Nephron (organoid): ENCODE measurements at regions not wholly inside any gene's neighbourhood (a gene's known extent, or its start where the extent isn't known, plus 50 kb on each side); places are given as distances from the start of the nearest gene placed in this dataset.

Source experiments
- H3K27ac Mint-ChIP-seq, 3 experiments: 2 replicates each; pipeline ENCODE4 v1.8.0; 2020; ENCODE audit warnings: mixed read lengths in 3 of 3, mild to moderate bottlenecking in 2 of 3, moderate library complexity in 1 of 3
- H3K27me3 Mint-ChIP-seq: 2 replicates; pipeline ENCODE4 v1.8.0; 2021; ENCODE audit warnings: low read depth, mild to moderate bottlenecking, moderate library complexity, mixed read lengths
- H3K36me3 Mint-ChIP-seq: 2 replicates; pipeline ENCODE4 v1.8.0; 2020; ENCODE audit warnings: low read depth, mixed read lengths
- H3K4me1 Mint-ChIP-seq: 2 replicates; pipeline ENCODE4 v1.8.0; 2020; ENCODE audit warnings: mixed read lengths
- H3K4me3 Mint-ChIP-seq, 3 experiments: 2 replicates each; pipeline ENCODE4 v1.8.0; 2020; ENCODE audit warnings: mild to moderate bottlenecking in 3 of 3, mixed read lengths in 3 of 3, moderate library complexity in 2 of 3
- H3K9me3 Mint-ChIP-seq: 2 replicates; pipeline ENCODE4 v1.8.0; 2020; ENCODE audit warnings: mixed read lengths
- CTCF ChIP-seq, 3 experiments: fragments of 200-600 bp; sonication (generic); IDR thresholded peaks; one replicate each; pipeline ENCODE4 v1.5.0; 2021; ENCODE audit warnings: antibody characterized with exemption in 3 of 3; ENCODE audit not compliant: unreplicated experiment in 3 of 3

- Mint-ChIP-seq H3K9me3 (no peaks in the 10 kb centered on the region), H3K27me3 (no peaks in the 10 kb centered on the region), H3K4me3 (no peak overlapping the region), H3K36me3 (no peaks in the 10 kb centered on the region), H3K27ac (no peak overlapping the region), H3K4me1 (no peaks in the 10 kb centered on the region)
- no peak for TF ChIP-seq CTCF (IDR thresholded peaks at IDR 0.05; ENCODE audit: unreplicated experiment in 3 of 3)
These were observed 338.7 kb upstream of the IL12A start for GRCh38 chr3:159649951-159650350.

- Mint-ChIP-seq H3K36me3 (no peaks in the 10 kb centered on the region), H3K4me3 (no peak overlapping the region), H3K9me3 (no peaks in the 10 kb centered on the region), H3K4me1 (no peaks in the 10 kb centered on the region), H3K27ac (no peak overlapping the region), H3K27me3 (no peaks in the 10 kb centered on the region)
- no peak for TF ChIP-seq CTCF (IDR thresholded peaks at IDR 0.05; ENCODE audit: unreplicated experiment in 3 of 3)
These were observed 337.9 kb upstream of the IL12A start for GRCh38 chr3:159650726-159651125.

- TF ChIP-seq CTCF (IDR thresholded peaks at IDR 0.05; ENCODE audit: unreplicated experiment in 3 of 3) = no peak
- Mint-ChIP-seq H3K27ac (no peak overlapping the region), H3K9me3 (no peaks in the 10 kb centered on the region), H3K27me3 (no peaks in the 10 kb centered on the region), H3K4me3 (no peak overlapping the region), H3K36me3 (no peaks in the 10 kb centered on the region), H3K4me1 (no peaks in the 10 kb centered on the region)
These were observed 336.2 kb upstream of the IL12A start for GRCh38 chr3:159652452-159652851.

- Mint-ChIP-seq H3K27ac (no peak overlapping the region), H3K36me3 (no peaks in the 10 kb centered on the region), H3K9me3 (no peaks in the 10 kb centered on the region), H3K4me3 (no peak overlapping the region), H3K27me3 (no peaks in the 10 kb centered on the region), H3K4me1 (no peaks in the 10 kb centered on the region)
- TF ChIP-seq CTCF (IDR thresholded peaks at IDR 0.05; ENCODE audit: unreplicated experiment in 3 of 3) = no peak
These were observed 334.2 kb upstream of the IL12A start for GRCh38 chr3:159654183-159655134.

- H3K4me3 Mint-ChIP-seq = no peak overlapping the region
- peaks cover 6% of the 10 kb centered on the region for H3K4me1 Mint-ChIP-seq
- no peaks in the 10 kb centered on the region for H3K9me3 Mint-ChIP-seq
- H3K27ac Mint-ChIP-seq = no peak overlapping the region
- TF ChIP-seq CTCF (IDR thresholded peaks at IDR 0.05; ENCODE audit: unreplicated experiment in 3 of 3) = no peak
- H3K27me3 Mint-ChIP-seq = no peaks in the 10 kb centered on the region
- H3K36me3 Mint-ChIP-seq = no peaks in the 10 kb centered on the region
These were observed 333.4 kb upstream of the IL12A start for GRCh38 chr3:159655202-159655601.

- H3K36me3 Mint-ChIP-seq = no peaks in the 10 kb centered on the region
- no peaks in the 10 kb centered on the region for H3K27me3 Mint-ChIP-seq
- no peak overlapping the region for H3K4me3 Mint-ChIP-seq
These were observed 331.5 kb upstream of the IL12A start for GRCh38 chr3:159657176-159657575.

More at GRCh38 chr3:159657176-159657575, 331.5 kb upstream of the IL12A start:
- no peak overlapping the region for H3K27ac Mint-ChIP-seq
- TF ChIP-seq CTCF (IDR thresholded peaks at IDR 0.05; ENCODE audit: unreplicated experiment in 3 of 3) = no peak
- H3K4me1 Mint-ChIP-seq = peaks cover 6% of the 10 kb centered on the region
- no peaks in the 10 kb centered on the region for H3K9me3 Mint-ChIP-seq
